Body of pancreas (tissue), 4 donors: ENCODE measurements at regions not wholly inside any gene's neighbourhood (a gene's known extent, or its start where the extent isn't known, plus 50 kb on each side); places are given as distances from the start of the nearest gene placed in this dataset.

Source experiments
- CTCF ChIP-seq, 7 experiments: fragments of 450-650 bp in 4 of 7; fragments of 200-600 bp in 3 of 7; sonication (generic) in 3 of 7; IDR thresholded peaks; one replicate each; pipeline ENCODE4 v1.5.1; 2016 to 2019; ENCODE audit warnings: antibody characterized with exemption in 7 of 7
- POLR2A ChIP-seq, 3 donors: fragments of 450-650 bp; IDR thresholded peaks; one replicate each; pipeline ENCODE4 v1.6.1; 2016; ENCODE audit warnings: antibody characterized with exemption in 3 of 3, mild to moderate bottlenecking in 2 of 3

DNA sequence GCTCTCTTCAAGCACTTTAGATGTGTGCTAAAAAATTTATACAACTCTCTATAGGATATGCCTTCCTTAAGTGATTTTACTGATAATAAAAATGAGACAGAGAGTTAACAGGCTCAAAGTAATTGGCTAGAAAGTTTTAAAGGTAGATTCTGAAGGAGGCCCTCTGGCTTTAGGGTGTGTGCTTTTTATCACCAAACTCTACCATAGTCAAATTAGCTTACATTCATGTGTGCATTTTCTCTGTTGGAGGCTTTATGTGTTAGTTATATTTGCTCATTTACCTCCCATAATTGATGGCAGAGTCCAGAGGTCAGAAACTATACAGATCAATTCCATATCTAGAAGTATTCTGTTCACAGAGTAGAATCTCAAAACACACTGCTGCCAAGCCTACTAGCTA lies 317.5 kb downstream of the JRKL start:
- TF ChIP-seq CTCF (IDR thresholded peaks at IDR 0.05): no peak
- TF ChIP-seq POLR2A (IDR thresholded peaks at IDR 0.05): no peak
